Activated CD8-positive, alpha-beta T cell treated with anti-CD3 and anti-CD28 coated beads for 36 hours (primary cell): ENCODE measurements at regions not wholly inside any gene's neighbourhood (a gene's known extent, or its start where the extent isn't known, plus 50 kb on each side); places are given as distances from the start of the nearest gene placed in this dataset.

Experiments
- ATAC-seq: fragments of 200-7000 bp; cut with Tn5 transposase; one replicate; pipeline ENCODE4 v1.10.0; 2021; ENCODE audit warnings: mild to moderate bottlenecking, moderate library complexity
- CTCF ChIA-PET: fragments of 350-600 bp; sonication (Branson Sonifier 250); formaldehyde crosslinking; loops from one replicate; lab custom pipeline; 2021; ENCODE audit warnings: antibody characterized with exemption; lab: Charles Lee
- POLR2A ChIA-PET: fragments of 350-600 bp; sonication (Branson Sonifier 250); formaldehyde crosslinking; loops from one replicate; lab custom pipeline; 2021; ENCODE audit warnings: antibody characterized with exemption; lab: Charles Lee
- DNase-seq: peaks from one replicate; pipeline ENCODE4 v3.0.0-alpha.2; 2020
- H3K27ac Mint-ChIP-seq: one replicate; pipeline ENCODE4 v1.8.0; 2021; ENCODE audit warnings: mild to moderate bottlenecking, mixed read lengths
- H3K27me3 Mint-ChIP-seq: one replicate; pipeline ENCODE4 v1.8.0; 2021; ENCODE audit warnings: mixed read lengths
- H3K36me3 Mint-ChIP-seq: one replicate; pipeline ENCODE4 v1.8.0; 2021; ENCODE audit warnings: low read depth, mixed read lengths
- H3K4me1 Mint-ChIP-seq: one replicate; pipeline ENCODE4 v1.8.0; 2021; ENCODE audit warnings: low read depth, mixed read lengths
- H3K4me3 Mint-ChIP-seq: one replicate; pipeline ENCODE4 v1.8.0; 2021; ENCODE audit warnings: mild to moderate bottlenecking, moderate library complexity, mixed read lengths
- H3K9me3 Mint-ChIP-seq: one replicate; pipeline ENCODE4 v1.8.0; 2021; ENCODE audit warnings: mixed read lengths
- CTCF ChIP-seq: fragments of 200-600 bp; IDR thresholded peaks from one replicate; pipeline ENCODE4 v1.8.0; 2022; ENCODE audit warnings: antibody characterized with exemption, mild to moderate bottlenecking
- intact Hi-C: fragments of 100-400 bp; cut with micrococcal nuclease; formaldehyde crosslinking; loops from one replicate; pipeline ENCODE4 v1.10.0; 2022

GRCh38 chrX:79084923-79085322, 59.6 kb upstream of the GPR174 start:
- no peaks in the 10 kb centered on the region for H3K27me3 Mint-ChIP-seq
- TF ChIP-seq CTCF: no peak
- H3K27ac Mint-ChIP-seq: peak overlapping the region; percentile 82
- ChIA-PET CTCF (no interaction called here), POLR2A (no interaction called here)
- H3K4me3 Mint-ChIP-seq: no peak overlapping the region
- peak; percentile 31 for ATAC-seq
- no peaks in the 10 kb centered on the region for H3K9me3 Mint-ChIP-seq
- H3K36me3 Mint-ChIP-seq: peaks cover 6% of the 10 kb centered on the region
- DNase-seq: peak; percentile 35
- intact Hi-C loops: loop anchor here (5.0 kb wide), 1 partner anchor 138 kb away; the partner anchor contains the start of gene P2RY10
- H3K4me1 Mint-ChIP-seq: peaks cover 41% of the 10 kb centered on the region

- ChIA-PET POLR2A (no interaction called here), CTCF (no interaction called here)
- TF ChIP-seq CTCF: no peak
- Mint-ChIP-seq H3K4me1 (peaks cover 52% of the 10 kb centered on the region), H3K4me3 (no peak overlapping the region), H3K36me3 (peaks cover 11% of the 10 kb centered on the region), H3K9me3 (peaks cover 3% of the 10 kb centered on the region), H3K27ac (peak overlapping the region; percentile 84), H3K27me3 (no peaks in the 10 kb centered on the region)
- intact Hi-C loops: no loop called here
- DNase-seq (no peak), ATAC-seq (peak; percentile 37)
Observed at GRCh38 chrX:79089896-79090584, 54.4 kb upstream of the GPR174 start.

GRCh38 chrX:79094075-79094832, 50.2 kb upstream of the GPR174 start:
- H3K36me3 Mint-ChIP-seq: peaks cover 25% of the 10 kb centered on the region
- H3K4me1 Mint-ChIP-seq: peaks cover 75% of the 10 kb centered on the region
- POLR2A ChIA-PET: no interaction called here
- intact Hi-C loops: no loop called here
- H3K9me3 Mint-ChIP-seq: peaks cover 3% of the 10 kb centered on the region
- CTCF ChIA-PET: no interaction called here
- no peak for ATAC-seq
- peak overlapping the region; percentile 97 for H3K27ac Mint-ChIP-seq
- TF ChIP-seq CTCF: no peak
- H3K27me3 Mint-ChIP-seq: no peaks in the 10 kb centered on the region
- no peak for DNase-seq
- H3K4me3 Mint-ChIP-seq: no peak overlapping the region
